CD4-positive, alpha-beta T cell treated with Interleukin-6 at 100 ng/mL for 8 hours (primary cell): ENCODE measurements at regions not wholly inside any gene's neighbourhood (a gene's known extent, or its start where the extent isn't known, plus 50 kb on each side); places are given as distances from the start of the nearest gene placed in this dataset.
"Not testable (repeated sequence)": the region's sequence is repeated elsewhere in the genome, so short reads cannot be mapped to it uniquely, and the experiment has no call there.

Source experiments
- DNase-seq: peaks from one replicate; pipeline ENCODE4 v3.0.0-alpha.2; 2020; ENCODE audit warnings: mixed read lengths, low spot score

GRCh38 chr21:7829411-7829810, 2692.0 kb upstream of the TPTE start:
- DNase-seq, result not testable (repeated sequence)

DNA sequence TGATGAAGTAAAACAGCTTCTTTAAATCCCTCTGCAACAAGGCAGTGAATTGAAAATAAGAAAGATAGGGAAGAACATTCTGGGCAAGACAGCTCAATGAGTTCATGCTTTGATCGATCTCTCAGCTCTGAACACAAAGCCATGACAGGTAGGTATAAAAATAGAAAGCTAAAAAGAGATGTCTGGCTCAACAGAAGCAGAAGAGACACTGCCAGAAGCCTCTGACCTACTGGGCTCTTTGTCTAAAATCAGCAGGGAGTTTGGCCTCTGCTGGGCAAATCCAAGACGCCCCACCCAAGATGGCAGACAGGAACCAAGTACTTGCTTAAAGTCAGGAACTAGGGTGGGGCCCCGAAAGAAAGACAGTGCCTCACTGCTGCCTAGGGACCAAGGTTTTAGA, 2684.1 kb upstream of the TPTE start:
- DNase-seq, result not testable (repeated sequence)

DNA sequence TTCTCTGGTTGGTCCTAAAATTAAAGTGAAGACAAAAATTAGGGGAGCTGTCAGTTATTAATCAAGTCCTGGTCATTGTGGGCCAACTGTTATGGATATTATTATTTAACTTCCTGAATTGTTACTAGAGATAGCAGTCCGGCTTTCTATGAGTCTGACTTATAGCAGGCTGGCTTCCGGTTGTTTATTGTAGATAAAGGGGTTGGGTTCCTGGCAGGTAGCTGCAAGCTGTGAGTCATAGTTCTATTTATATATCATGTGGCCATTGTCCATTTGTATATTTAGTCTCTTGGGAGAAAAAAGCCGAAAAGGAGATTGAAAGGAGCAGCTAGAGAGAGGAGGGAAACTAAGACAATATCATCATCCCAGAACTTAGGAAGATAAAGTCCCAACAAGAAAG, 2668.0 kb upstream of the TPTE start:
- not testable (repeated sequence) for DNase-seq

DNA sequence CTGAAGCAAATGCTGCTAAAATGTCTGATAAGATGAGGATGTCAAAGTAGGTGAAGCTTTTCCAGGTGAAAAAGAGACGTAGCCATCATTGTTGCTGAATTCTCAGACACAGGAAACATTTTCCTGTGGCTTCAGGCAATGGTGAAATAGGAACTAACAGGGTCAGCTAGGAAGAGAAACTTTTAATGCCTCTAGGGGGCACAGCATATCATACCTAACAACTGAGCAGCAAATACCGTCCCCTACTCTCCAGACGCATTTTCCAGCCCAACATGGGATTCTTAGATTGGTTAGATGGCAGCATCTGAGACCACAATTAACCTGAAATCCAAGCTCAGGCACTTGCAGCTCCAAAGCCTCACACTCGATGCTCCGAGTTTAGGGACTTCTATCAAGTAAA, 2667.5 kb upstream of the TPTE start:
- DNase-seq, result not testable (repeated sequence)
